Bronchial epithelial cell (primary cell): ENCODE measurements at regions not wholly inside any gene's neighbourhood (a gene's known extent, or its start where the extent isn't known, plus 50 kb on each side); places are given as distances from the start of the nearest gene placed in this dataset.

Experiments used
- DNase-seq: peaks from one replicate; pipeline ENCODE4 v3.0.0-alpha.2; 2010; ENCODE audit warnings: low read depth
- FAIRE-seq: peaks from 2 replicates; lab custom pipeline; 2011; peaks lifted over from hg19 to GRCh38; lab: Jason Lieb, UNC
- H3K27me3 ChIP-seq: 2 replicates; pipeline ENCODE4 v1.5.1; 2011; ENCODE audit warnings: low read length; ENCODE audit not compliant: control insufficient read depth, insufficient read depth
- H3K36me3 ChIP-seq: 2 replicates; pipeline ENCODE4 v1.5.1; 2011; ENCODE audit warnings: low read length; ENCODE audit not compliant: control insufficient read depth, insufficient read depth
- H3K4me3 ChIP-seq: 2 replicates; pipeline ENCODE4 v1.5.1; 2011; ENCODE audit warnings: mild to moderate bottlenecking, low read depth, low read length, control low read depth
- CTCF ChIP-seq: IDR thresholded peaks from 2 replicates; pipeline ENCODE4 v1.5.1; 2011; ENCODE audit warnings: mild to moderate bottlenecking, moderate library complexity, low read length, control low read depth, inconsistent platforms; ENCODE audit not compliant: insufficient read depth, severe bottlenecking

DNA sequence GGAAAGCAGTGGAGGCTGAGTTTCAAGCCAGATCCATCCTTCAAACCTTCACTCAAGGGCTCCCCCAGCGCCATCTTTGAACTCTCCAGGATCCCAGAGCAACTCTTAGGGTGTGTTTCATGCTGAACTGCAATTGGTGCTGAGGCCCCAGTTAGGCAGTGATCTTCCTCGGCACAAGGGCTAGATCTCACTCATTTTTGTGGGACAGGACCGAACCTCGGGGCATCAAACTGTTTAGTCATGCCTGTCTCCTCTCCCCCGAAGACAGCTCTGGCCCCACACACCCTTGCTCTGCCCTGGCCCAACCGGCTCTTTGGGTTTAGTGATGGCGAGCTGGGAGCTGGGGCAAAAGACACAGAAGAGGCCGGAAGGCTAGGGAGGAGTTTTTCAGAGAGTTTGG is 115.1 kb downstream of the NUFIP1 start:
- FAIRE-seq (no peak), DNase-seq (no peak)
- Histone ChIP-seq H3K4me3 (no peak overlapping the region), H3K27me3 (no peaks in the 10 kb centered on the region), H3K36me3 (no peaks in the 10 kb centered on the region)
- no peak for TF ChIP-seq CTCF

DNA sequence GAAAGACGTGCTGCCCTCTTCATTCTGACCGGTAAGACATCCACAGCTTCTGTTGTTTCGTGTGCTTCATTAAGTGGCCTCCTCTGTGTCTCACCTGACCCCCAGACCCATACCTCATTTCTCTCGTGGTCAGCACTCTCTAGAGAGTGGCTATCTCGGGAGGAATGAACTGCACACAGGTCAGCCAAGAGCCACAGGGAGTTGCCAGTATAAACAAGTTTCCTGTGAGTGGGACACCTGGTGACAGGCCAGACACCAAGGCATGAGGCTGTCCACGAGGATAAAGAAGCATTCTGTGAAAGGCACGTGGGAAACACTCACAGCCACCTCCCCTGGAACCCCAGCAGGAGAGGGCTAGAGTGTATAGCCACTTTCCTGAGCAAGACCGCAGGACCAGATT is 115.8 kb downstream of the NUFIP1 start:
- DNase-seq (no peak), FAIRE-seq (no peak)
- no peak for TF ChIP-seq CTCF
- Histone ChIP-seq H3K4me3 (no peak overlapping the region), H3K27me3 (no peaks in the 10 kb centered on the region), H3K36me3 (no peaks in the 10 kb centered on the region)

- Histone ChIP-seq H3K4me3 (no peak overlapping the region), H3K36me3 (no peaks in the 10 kb centered on the region), H3K27me3 (no peaks in the 10 kb centered on the region)
- TF ChIP-seq CTCF, result no peak
- FAIRE-seq (no peak), DNase-seq (no peak)
Measured at GRCh38 chr13:44872751-44873150, 116.5 kb downstream of the NUFIP1 start.

DNA sequence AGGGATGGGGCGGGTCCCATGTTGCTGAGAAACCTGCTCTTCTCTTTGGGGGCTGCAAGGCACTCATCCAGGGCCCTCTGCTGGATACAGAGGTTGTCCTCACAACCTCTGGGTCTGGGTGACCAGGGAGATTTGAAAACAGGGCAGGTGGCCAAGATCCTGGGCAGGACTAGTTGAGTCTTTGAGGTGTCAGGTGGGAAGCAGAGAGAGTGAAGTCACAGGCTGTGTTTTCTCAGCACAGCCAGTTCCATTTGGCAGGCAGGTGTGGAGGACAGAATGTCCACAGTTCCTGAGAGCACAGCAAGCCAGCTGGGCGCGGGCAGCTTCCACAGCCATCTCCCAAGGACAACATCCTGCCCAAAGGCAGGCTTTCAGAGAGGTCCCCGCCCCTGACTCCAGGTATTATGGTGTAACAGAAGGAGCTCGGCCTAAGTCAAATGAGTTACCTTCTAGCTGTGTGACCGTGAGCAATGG is 118.8 kb downstream of the NUFIP1 start:
- Histone ChIP-seq H3K27me3 (no peaks in the 10 kb centered on the region), H3K36me3 (no peaks in the 10 kb centered on the region), H3K4me3 (no peak overlapping the region)
- FAIRE-seq, result no peak
- no peak for DNase-seq
- no peak for TF ChIP-seq CTCF

GRCh38 chr13:44869167-44869566 is 120.1 kb downstream of the NUFIP1 start:
- no peaks in the 10 kb centered on the region for H3K27me3 ChIP-seq
- no peak for TF ChIP-seq CTCF
- DNase-seq (no peak), FAIRE-seq (no peak)
- no peaks in the 10 kb centered on the region for H3K36me3 ChIP-seq
- H3K4me3 ChIP-seq, result no peak overlapping the region

DNA sequence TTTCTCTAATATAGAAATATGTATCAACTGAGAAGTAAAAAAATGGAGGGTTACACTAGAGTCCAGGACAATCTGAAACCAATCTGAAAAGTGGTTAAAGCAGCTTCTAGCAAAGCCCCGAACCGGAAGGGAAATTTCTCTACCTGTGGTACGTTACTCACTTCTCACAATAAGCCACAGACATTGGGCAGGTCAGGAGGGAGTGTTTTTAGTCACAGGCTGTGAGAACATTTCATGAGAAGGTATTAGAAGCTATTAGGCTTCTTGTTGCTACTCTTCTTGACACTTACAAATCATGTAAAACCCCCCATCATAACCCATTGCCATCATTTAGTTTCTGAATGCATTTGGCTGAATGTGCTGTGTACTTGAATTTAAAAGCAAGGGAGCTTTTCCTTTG is 120.9 kb downstream of the NUFIP1 start:
- Histone ChIP-seq H3K27me3 (no peaks in the 10 kb centered on the region), H3K4me3 (no peak overlapping the region), H3K36me3 (no peaks in the 10 kb centered on the region)
- TF ChIP-seq CTCF, result no peak
- FAIRE-seq (no peak), DNase-seq (no peak)
